ENCODE measurements at regions not wholly inside any gene's neighbourhood (a gene's known extent, or its start where the extent isn't known, plus 50 kb on each side); places are given as distances from the start of the nearest gene placed in this dataset.
"Not testable (repeated sequence)": the region's sequence is repeated elsewhere in the genome, so short reads cannot be mapped to it uniquely, and the experiment has no call there.

GRCh38 chr6:170062209-170062914, 228.5 kb downstream of the DLL1 start:
- no peak for DNase-seq (ENCODE audit: low read depth)

GRCh38 chr6:170058878-170059485, 231.9 kb downstream of the DLL1 start:
- no peak for DNase-seq (ENCODE audit: low read depth)

DNA sequence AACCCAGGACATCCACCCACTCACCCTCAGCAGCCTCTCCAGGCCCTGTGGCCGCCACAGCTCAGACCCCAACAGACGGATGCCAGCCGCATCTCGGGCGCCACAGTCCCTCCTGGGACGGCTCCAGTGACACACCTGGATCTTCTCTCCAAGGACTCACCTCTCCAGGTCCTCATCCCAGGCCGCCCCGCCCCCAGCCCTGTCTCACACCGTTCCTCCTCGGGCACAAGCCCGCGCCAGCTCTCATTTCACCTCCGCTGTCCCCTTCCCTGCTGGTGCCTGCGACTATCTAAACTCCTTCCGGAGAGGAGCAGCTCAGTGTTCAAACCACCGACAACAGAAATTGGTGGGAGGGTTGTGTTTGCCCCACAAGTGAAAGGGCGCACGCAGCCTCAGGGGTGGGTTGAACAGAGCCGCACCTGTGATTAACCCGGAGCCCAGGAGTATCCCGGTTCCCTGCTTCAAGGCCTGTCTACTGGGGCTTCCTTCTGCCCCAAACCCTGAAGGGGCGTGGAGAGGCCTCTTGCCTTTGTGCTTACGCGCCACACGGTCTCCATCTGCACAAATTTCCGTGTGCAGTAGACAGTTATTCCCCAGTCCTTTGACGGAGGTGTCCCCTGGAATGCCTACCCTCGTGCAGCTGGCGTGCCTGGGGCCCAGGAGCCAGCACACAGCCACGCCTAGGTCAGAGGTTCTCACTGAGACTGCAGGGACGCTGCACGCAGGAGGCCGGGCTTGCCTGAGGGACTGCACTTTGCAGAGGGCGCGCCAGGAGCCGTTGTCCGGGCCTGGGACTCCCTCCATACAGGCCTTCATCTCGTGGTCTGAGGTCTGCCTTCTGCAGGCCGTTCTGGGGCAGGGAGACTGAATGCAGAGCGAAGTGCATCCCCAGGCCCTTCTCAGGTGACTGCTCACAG, 232.7 kb downstream of the DLL1 start:
- DNase-seq (ENCODE audit: low read depth) = no peak

DNA sequence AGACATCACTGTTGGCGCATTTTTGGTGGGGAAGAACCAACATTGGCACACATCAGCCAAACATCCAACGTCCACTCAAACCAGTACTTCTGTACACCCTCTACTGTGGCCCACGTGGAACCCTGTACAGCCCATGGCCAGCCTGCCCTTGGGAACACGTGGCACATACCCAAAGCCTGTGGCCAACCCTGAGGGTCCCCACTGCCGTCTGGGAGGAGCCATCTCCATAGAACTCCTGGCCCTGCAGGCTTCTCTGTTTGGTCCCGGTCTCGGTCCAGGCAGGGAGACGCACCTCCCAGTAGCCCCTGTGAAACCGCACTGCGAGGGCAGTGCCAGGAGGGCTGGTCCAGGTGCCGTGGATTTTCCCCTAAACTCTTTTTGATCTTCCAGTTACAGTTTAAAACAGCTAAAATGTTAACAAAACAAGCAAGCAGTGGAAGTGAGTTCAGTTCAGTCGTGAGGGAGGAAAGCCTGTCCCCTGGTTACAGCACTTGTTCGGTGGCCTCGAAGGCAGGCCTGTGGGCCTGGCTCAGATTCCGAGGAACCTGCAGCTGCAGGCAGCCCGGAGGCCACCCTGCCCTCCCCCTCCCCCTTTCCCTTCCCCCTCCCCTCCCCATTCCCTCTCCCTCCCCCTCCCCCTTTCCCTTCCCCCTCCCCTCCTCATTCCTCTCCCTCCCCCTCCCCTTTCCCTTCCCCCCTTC, 233.7 kb downstream of the DLL1 start:
- no peak for DNase-seq (ENCODE audit: low read depth)

- DNase-seq (ENCODE audit: low read depth) = no peak
Observed at GRCh38 chr6:170056278-170056711, 234.6 kb downstream of the DLL1 start.

- not testable (repeated sequence) for DNase-seq (ENCODE audit: low read depth)
Observed at GRCh38 chr6:170055797-170056196, 235.1 kb downstream of the DLL1 start.

DNA sequence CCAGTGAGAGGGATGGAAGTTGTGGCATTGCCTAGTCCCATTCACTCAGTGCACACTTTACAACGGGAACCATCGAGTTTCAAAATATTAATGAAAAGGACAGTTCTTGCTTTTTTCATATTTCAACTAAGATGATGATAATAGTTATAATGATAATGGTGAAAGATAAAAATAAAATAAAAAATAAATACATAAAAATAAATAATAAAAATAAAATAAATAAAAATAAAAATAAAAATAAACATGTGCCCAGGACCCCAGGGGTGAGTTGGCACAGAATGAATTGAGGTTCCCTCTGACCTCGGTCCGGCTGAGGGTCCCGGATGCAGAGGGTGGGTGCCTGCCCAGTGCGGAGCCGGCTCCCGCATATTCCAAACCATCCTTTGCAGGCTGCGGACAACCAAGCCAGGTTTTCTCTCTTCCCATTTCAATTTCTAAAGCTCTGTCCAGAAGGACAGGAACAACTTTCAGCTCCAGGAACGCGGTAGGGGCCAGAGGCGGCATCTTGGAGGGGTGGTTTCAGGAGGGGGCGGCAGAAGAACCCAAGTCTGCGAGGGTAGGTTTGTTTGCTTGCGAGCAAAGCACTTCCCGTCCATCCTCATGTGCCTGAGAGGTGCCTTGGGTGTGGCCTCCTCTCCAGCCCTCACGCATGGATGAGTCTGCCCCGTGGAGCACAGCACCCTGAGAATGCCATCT, 236.8 kb downstream of the DLL1 start:
- no peak for DNase-seq (ENCODE audit: low read depth)

- no peak for DNase-seq (ENCODE audit: low read depth)
Observed at GRCh38 chr6:170052991-170053821, 237.7 kb downstream of the DLL1 start.

GRCh38 chr6:170051229-170052172, 239.4 kb downstream of the DLL1 start:
- DNase-seq (ENCODE audit: low read depth) = no peak

GRCh38 chr6:170050591-170051041, 240.3 kb downstream of the DLL1 start:
- DNase-seq (ENCODE audit: low read depth) = no peak

DNA sequence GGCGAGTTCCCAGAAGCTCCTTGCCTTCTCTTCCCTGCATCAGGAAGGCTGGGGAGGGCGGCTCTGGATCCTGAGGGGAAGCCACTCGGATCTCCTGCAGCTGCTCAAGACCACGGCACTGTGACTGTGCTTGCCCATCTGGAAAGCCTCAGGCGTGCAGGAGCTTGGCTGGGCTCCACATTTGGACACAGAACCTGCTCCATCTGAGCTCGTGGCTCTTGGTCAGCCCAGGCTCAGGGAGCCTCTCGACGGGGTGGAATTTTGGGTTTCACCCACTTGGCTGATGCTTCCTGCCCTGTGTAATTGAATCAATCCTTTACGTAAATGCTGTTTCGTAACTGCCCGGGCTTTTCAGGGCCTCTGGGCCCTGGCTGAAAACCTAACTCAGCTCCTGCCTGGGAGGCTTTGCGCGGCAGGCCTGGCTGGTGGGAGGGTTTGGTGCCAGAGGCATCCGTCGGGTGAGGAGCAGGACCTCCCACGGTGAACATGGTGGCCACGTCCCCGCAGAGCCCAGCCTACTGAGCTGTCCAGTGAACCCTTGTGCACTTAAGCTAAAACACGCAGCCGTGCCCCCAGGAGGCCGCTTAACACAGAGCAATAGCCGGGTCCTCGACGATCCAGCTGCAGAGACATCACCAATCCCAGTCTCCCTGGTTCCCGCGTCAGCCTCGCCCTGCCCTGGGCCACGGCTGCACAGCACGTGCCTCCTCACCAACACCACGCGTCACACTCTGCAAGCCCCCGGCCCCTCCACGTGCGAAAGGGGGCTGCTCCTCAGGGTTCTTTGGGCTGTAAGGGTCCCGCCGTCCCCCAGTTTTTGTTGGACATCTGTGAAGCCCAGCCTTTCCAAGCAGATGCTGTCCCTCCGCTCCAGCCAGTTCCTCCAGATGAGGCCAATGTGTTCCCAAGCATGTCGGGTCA, 241.0 kb downstream of the DLL1 start:
- no peak for DNase-seq (ENCODE audit: low read depth)

DNA sequence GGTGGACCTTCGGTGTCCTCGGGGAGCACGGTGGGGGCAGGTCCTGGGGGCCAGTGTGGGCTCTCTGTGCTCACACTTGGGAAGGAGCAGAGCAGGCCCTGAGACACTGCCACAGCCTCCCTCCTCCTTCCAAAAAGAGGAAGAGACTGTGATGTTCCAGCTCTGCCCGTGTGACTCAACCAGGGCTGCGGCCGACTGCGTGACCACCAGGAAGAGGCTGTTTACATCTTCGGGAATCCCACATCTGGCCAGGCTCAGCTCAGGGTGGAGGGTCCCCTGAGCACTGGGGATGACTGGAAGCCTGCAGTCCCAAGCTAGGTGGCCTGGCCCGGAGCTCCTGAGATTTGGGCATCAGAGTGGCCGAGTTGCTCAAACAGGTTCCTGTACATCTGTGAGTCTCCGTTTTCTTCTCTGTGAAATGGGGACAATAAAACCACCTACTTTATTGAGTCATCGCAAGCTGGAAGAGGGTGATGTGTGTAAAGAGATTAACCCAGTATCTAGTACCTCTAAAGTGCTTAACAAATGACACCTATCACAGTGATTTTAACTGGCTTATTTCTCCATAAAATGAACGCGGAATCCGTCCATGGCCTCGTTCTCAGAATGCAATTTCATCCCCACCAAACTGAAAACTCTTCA, 242.1 kb downstream of the DLL1 start:
- DNase-seq (ENCODE audit: low read depth) = no peak

DNA sequence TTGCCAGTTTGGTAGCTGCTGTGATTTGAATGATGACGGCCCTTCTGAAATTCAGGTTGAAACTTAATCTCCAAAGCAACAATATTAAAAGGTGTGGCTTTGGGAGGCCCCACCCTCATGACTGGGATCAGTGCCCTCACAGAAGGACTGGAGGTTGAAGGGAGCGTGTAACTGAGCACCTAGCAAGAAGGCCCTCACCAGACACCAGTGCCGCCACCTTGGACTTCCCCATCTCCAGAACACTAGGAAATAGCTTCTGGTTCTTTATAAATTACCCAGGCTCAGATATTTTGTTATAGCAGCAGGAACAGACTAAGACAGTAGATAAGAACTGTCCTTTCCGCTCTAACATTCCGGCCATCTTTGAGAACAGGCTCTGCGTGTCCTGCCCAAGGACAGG, 243.1 kb downstream of the DLL1 start:
- no peak for DNase-seq (ENCODE audit: low read depth)

DNA sequence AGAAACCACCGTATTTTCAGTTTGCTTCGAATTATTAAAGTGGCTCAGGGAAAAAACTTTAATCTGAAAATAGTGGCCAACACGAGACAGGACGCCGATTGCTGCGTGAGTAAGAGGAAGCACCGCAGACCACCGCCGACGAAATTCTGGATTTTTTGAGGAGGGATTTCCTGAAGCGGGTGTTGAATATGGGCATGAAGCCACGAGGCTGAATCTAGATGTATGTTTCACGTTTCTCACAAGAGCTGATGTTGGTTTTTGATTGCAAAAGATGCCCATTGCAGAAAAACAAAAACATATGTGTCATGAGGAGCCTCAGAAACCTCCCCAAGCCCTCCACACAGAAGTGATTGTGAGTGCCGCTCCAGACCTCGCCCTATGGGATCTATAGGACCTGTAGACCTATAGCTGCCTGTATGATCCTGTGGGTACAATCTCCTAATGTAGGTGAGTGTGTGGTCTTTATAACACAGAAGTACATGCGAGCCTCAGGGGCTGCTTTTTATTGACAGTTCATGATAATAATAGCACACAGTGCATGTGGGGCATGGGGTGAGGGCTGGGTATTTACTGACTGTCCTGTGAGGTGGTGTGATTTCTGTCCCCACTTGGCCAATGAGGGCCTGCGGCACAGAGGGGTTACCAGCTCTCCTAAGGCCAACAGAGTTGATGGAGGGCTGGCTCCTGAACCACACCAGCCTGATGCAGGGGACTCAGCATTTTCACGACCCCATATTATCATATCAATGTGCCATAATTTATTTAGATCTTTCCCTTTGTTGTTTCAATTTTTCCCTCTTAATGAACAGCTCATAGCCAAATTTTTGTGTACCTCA, 243.9 kb downstream of the DLL1 start:
- no peak for DNase-seq (ENCODE audit: low read depth)

DNA sequence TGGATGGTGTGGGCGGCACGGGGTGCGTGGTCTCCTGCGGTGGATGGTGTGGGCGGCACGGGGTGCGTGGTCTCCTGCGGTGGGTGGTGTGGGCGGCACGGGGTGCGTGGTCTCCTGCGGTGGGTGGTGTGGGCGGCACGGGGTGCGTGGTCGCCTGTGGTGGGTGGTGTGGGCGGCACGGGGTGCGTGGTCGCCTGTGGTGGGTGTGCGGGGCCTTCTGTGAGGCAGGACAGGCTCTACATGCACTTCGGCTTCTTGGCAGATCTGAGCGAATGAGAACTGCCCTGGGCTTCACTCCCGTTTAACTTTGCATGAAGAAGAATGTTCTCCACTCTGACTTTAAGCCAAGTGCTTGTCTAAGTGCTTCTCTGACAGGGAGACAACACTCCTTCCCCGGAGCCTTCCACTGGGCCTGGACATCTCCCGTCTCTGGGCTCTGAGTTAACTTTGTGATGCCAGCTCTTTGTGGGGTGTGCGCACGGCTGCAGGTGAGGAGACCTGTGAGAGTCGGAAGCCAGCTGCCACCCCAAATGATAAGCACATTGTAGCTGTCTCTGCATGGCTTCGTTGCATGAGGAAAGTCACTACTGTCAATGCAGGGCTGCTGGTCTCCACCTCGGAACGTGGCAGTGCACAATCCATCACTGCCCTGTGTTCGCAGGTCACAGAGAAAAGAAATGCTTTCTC, 244.8 kb downstream of the DLL1 start:
- no peak for DNase-seq (ENCODE audit: low read depth)

GRCh38 chr6:170045563-170045960, 245.3 kb downstream of the DLL1 start:
- DNase-seq (ENCODE audit: low read depth) = no peak
